A549 (cell line): ENCODE measurements at regions not wholly inside any gene's neighbourhood (a gene's known extent, or its start where the extent isn't known, plus 50 kb on each side); places are given as distances from the start of the nearest gene placed in this dataset.

Experiments used
- ATAC-seq, 2 experiments: fragments of 200-7000 bp in 1 of 2; fragments of >200 bp in 1 of 2; cut with Nextera tagmentation in 1 of 2; cut with Tn5 transposase in 1 of 2; 3 replicates each; pipeline versions ENCODE4 v1.8.0 to v1.9.1; 2018 to 2020; ENCODE audit warnings: mild to moderate bottlenecking in 1 of 2, moderate library complexity in 1 of 2
- CTCF ChIA-PET: fragments of 300-600 bp; sonication (Branson Sonifier 250); formaldehyde crosslinking; extraction: SDS; loops from one replicate; lab custom pipeline; 2021; ENCODE audit warnings: antibody characterized with exemption, inconsistent platforms; lab: Yijun Ruan, JAX
- POLR2A ChIA-PET: fragments of 350-600 bp; formaldehyde crosslinking; extraction: SDS; loops from one replicate; lab custom pipeline; 2021; ENCODE audit warnings: antibody characterized with exemption, inconsistent platforms; lab: Yijun Ruan, JAX
- DNase-seq, 2 experiments: peaks; one replicate each; pipeline versions ENCODE4 v3.0.0 to v3.0.0-alpha.2; 2011 to 2016; ENCODE audit warnings: low read depth in 1 of 2, low spot score in 1 of 2
- FAIRE-seq: peaks from 2 replicates; lab custom pipeline; 2011; peaks lifted over from hg19 to GRCh38; lab: Jason Lieb, UNC
- H3K27ac ChIP-seq, 2 experiments: fragments of >200 bp; sonication (Bioruptor Twin); formaldehyde crosslinking; 3 replicates each; pipeline ENCODE4 v1.5.1; 2016 to 2017
- H3K4me1 ChIP-seq: fragments of >200 bp; sonication (Bioruptor Twin); formaldehyde crosslinking; 3 replicates; pipeline ENCODE4 v1.6.1; 2016
- H3K4me2 ChIP-seq: fragments of >200 bp; sonication (Bioruptor Twin); formaldehyde crosslinking; 3 replicates; pipeline ENCODE4 v1.6.1; 2016
- H3K4me3 ChIP-seq: fragments of >200 bp; sonication (Bioruptor Twin); formaldehyde crosslinking; 3 replicates; pipeline ENCODE4 v1.5.1; 2016
- H3K9me3 ChIP-seq: fragments of >200 bp; sonication (Bioruptor Twin); formaldehyde crosslinking; 3 replicates; pipeline ENCODE4 v1.6.1; 2016
- CBX8 ChIP-seq: fragments of 200-600 bp; sonication (generic); IDR thresholded peaks from 2 replicates; pipeline ENCODE4 v1.6.1; 2016
- CHD2 ChIP-seq: fragments of 150-350 bp; IDR thresholded peaks from 2 replicates; pipeline ENCODE4 v1.6.1; 2014; ENCODE audit warnings: low read length; ENCODE audit not compliant: partially characterized antibody
- E2F6 ChIP-seq: IDR thresholded peaks from 2 replicates; pipeline ENCODE4 v1.6.1; 2012; ENCODE audit warnings: low read depth, borderline replicate concordance
- EHMT2 ChIP-seq: fragments of 200-600 bp; sonication (generic); IDR thresholded peaks from 2 replicates; pipeline ENCODE4 v1.6.1; 2016; ENCODE audit warnings: antibody characterized with exemption, low read depth, mild to moderate bottlenecking, moderate library complexity
- ELK1 ChIP-seq: fragments of 150-350 bp; IDR thresholded peaks from 2 replicates; pipeline ENCODE4 v1.6.1; 2014; ENCODE audit warnings: low read depth, mild to moderate bottlenecking, low read length
- ESRRA ChIP-seq: fragments of 150-350 bp; IDR thresholded peaks from 2 replicates; pipeline ENCODE4 v1.6.1; 2014; ENCODE audit warnings: mild to moderate bottlenecking, low read length, borderline replicate concordance
- FOSB ChIP-seq: fragments of 250-450 bp; sonication (Bioruptor Pico); IDR thresholded peaks from 2 replicates; pipeline ENCODE4 v1.5.0; 2020; ENCODE audit warnings: mild to moderate bottlenecking, moderate library complexity
- FOSL2 ChIP-seq, 2 experiments: fragments of 450-650 bp in 1 of 2; fragments of >200 bp in 1 of 2; sonication (Bioruptor Twin) in 1 of 2; formaldehyde crosslinking; IDR thresholded peaks; 2 replicates each; pipeline versions ENCODE4 v1.5.0 to v1.6.1; 2016 to 2020; ENCODE audit warnings: mild to moderate bottlenecking in 1 of 2, moderate library complexity in 1 of 2
- FOXS1 ChIP-seq: fragments of 250-450 bp; sonication (Bioruptor Pico); IDR thresholded peaks from 2 replicates; pipeline ENCODE4 v1.5.0; 2020; ENCODE audit warnings: mild to moderate bottlenecking, moderate library complexity
- HDAC2 ChIP-seq: fragments of 200-600 bp; sonication (generic); IDR thresholded peaks from 2 replicates; pipeline ENCODE4 v1.6.1; 2016
- HEYL ChIP-seq: fragments of 250-450 bp; sonication (Bioruptor Pico); IDR thresholded peaks from 2 replicates; pipeline ENCODE4 v1.8.0; 2021; ENCODE audit warnings: mild to moderate bottlenecking, moderate library complexity
- HMGXB4 ChIP-seq: fragments of 250-450 bp; sonication (Bioruptor Pico); IDR thresholded peaks from 2 replicates; pipeline ENCODE4 v1.5.0; 2021; ENCODE audit warnings: mild to moderate bottlenecking, moderate library complexity, borderline replicate concordance
- HOXB13 ChIP-seq: fragments of 250-450 bp; sonication (Bioruptor Pico); IDR thresholded peaks from 2 replicates; pipeline ENCODE4 v1.5.0; 2020; ENCODE audit warnings: low read depth, mild to moderate bottlenecking, moderate library complexity
- JUN ChIP-seq, 2 experiments: fragments of >200 bp; sonication (Bioruptor Twin); formaldehyde crosslinking; IDR thresholded peaks; 2 replicates in 1 of 2; 3 replicates in 1 of 2; pipeline ENCODE4 v1.6.1; 2016 to 2017
- JUNB ChIP-seq: fragments of >200 bp; sonication (Bioruptor Twin); formaldehyde crosslinking; IDR thresholded peaks from 2 replicates; pipeline ENCODE4 v1.6.1; 2016
- KDM5A ChIP-seq: fragments of 200-600 bp; sonication (generic); IDR thresholded peaks from 2 replicates; pipeline ENCODE4 v1.6.1; 2016; ENCODE audit warnings: antibody characterized with exemption, mild to moderate bottlenecking
- MAFK ChIP-seq: fragments of 450-650 bp; IDR thresholded peaks from 2 replicates; pipeline ENCODE4 v1.6.1; 2014; ENCODE audit not compliant: partially characterized antibody
- MAZ ChIP-seq: fragments of 150-350 bp; IDR thresholded peaks from 2 replicates; pipeline ENCODE4 v1.6.1; 2014; ENCODE audit warnings: antibody characterized with exemption, low read depth, low read length, borderline replicate concordance
- MYC ChIP-seq: IDR thresholded peaks from 2 replicates; pipeline ENCODE4 v1.6.1; 2012; ENCODE audit warnings: mild to moderate bottlenecking, inconsistent platforms, low read length, improper control_type of control experiment, borderline replicate concordance
- PHF8 ChIP-seq: fragments of 200-600 bp; sonication (generic); IDR thresholded peaks from 2 replicates; pipeline ENCODE4 v1.6.1; 2016; ENCODE audit warnings: low read depth, mild to moderate bottlenecking, antibody characterized with exemption, moderate library complexity, borderline replicate concordance
- RARB ChIP-seq: fragments of 250-450 bp; sonication (Bioruptor Pico); IDR thresholded peaks from 2 replicates; pipeline ENCODE4 v1.8.0; 2021; ENCODE audit warnings: mild to moderate bottlenecking, moderate library complexity
- REST ChIP-seq: fragments of 200-600 bp; sonication (generic); IDR thresholded peaks from 2 replicates; pipeline ENCODE4 v1.6.1; 2016; ENCODE audit warnings: antibody characterized with exemption, mild to moderate bottlenecking, moderate library complexity
- RNF2 ChIP-seq: fragments of 200-600 bp; sonication (generic); IDR thresholded peaks from 2 replicates; pipeline ENCODE4 v1.6.1; 2016; ENCODE audit warnings: low read depth, mild to moderate bottlenecking, antibody characterized with exemption, moderate library complexity, borderline replicate concordance
- SMC3 ChIP-seq: fragments of >200 bp; sonication (Bioruptor Twin); formaldehyde crosslinking; IDR thresholded peaks from 3 replicates; pipeline ENCODE4 v1.6.1; 2018; ENCODE audit warnings: inconsistent platforms
- ZFP36 ChIP-seq: fragments of 450-650 bp; IDR thresholded peaks from 2 replicates; pipeline ENCODE4 v1.6.1; 2014; ENCODE audit warnings: borderline replicate concordance; ENCODE audit not compliant: partially characterized antibody
- ZSCAN20 ChIP-seq: fragments of 250-450 bp; sonication (Bioruptor Pico); IDR thresholded peaks from 2 replicates; pipeline ENCODE4 v1.8.0; 2022; ENCODE audit warnings: mild to moderate bottlenecking, moderate library complexity
- whole genome bisulfite sequencing: methylation state at CpG from one replicate; pipeline ENCODE4 v1.1.6; 2017; ENCODE audit errors: missing lambda C conversion rate; 5-methylcytosine and 5-hydroxymethylcytosine counted together

- no peak for DNase-seq
- Histone ChIP-seq H3K27ac (no peak overlapping the region), H3K4me1 (no peaks in the 10 kb centered on the region), H3K4me3 (no peak overlapping the region), H3K4me2 (no peak overlapping the region), H3K9me3 (no peaks in the 10 kb centered on the region)
- ChIA-PET CTCF (no interaction called here), POLR2A (no interaction called here)
- TF ChIP-seq JUNB (no peak), HOXB13 (CRISPR knock-in tag) (no peak), ELK1 (no peak), EHMT2 (no peak), FOSB (no peak), FOXS1 (CRISPR knock-in tag) (no peak), MAZ (no peak), E2F6 (no peak), HEYL (CRISPR knock-in tag) (no peak), JUN (IDR thresholded peaks at IDR 0.05) (no peak), MYC (no peak), CHD2 (no peak), HMGXB4 (CRISPR knock-in tag) (no peak), RARB (no peak), PHF8 (no peak), RNF2 (no peak)
- ATAC-seq = no peak
- no peak for FAIRE-seq
- 7% methylated on average over 1 of the region's 1 CpG for WGBS
Measured at GRCh38 chr2:184004289-184004947, 593.9 kb upstream of the ZNF804A start.

- Histone ChIP-seq H3K9me3 (no peaks in the 10 kb centered on the region), H3K4me3 (no peak overlapping the region), H3K4me1 (no peaks in the 10 kb centered on the region), H3K27ac (no peak overlapping the region), H3K4me2 (no peak overlapping the region)
- TF ChIP-seq ZSCAN20 (CRISPR knock-in tag) = no peak
- TF ChIP-seq RNF2 = no peak
- TF ChIP-seq ZFP36 = no peak
- TF ChIP-seq SMC3 = no peak
- TF ChIP-seq HEYL (CRISPR knock-in tag) = no peak
- no peak for TF ChIP-seq HDAC2
- TF ChIP-seq FOXS1 (CRISPR knock-in tag) = no peak
- TF ChIP-seq MAFK = no peak
- no peak for TF ChIP-seq FOSL2 (IDR thresholded peaks at IDR 0.05)
- TF ChIP-seq FOSL2 (CRISPR knock-in tag; IDR thresholded peaks at IDR 0.05) = no peak
- TF ChIP-seq EHMT2 = no peak
- TF ChIP-seq KDM5A = no peak
- no peak for TF ChIP-seq REST
- TF ChIP-seq ELK1 = no peak
- no peak for TF ChIP-seq ESRRA
- TF ChIP-seq MYC = no peak
- TF ChIP-seq CBX8 = no peak
- CTCF ChIA-PET = no interaction called here
- no peak for DNase-seq
- ATAC-seq = no peak
- POLR2A ChIA-PET = no interaction called here
- no peak for FAIRE-seq
- 39% methylated on average over 2 of the region's 2 CpGs for WGBS
Measured at GRCh38 chr2:184004948-184005672, 593.2 kb upstream of the ZNF804A start.
